ENCODE measurements at regions not wholly inside any gene's neighbourhood (a gene's known extent, or its start where the extent isn't known, plus 50 kb on each side); places are given as distances from the start of the nearest gene placed in this dataset.

- TF ChIP-seq, protein P1, sequence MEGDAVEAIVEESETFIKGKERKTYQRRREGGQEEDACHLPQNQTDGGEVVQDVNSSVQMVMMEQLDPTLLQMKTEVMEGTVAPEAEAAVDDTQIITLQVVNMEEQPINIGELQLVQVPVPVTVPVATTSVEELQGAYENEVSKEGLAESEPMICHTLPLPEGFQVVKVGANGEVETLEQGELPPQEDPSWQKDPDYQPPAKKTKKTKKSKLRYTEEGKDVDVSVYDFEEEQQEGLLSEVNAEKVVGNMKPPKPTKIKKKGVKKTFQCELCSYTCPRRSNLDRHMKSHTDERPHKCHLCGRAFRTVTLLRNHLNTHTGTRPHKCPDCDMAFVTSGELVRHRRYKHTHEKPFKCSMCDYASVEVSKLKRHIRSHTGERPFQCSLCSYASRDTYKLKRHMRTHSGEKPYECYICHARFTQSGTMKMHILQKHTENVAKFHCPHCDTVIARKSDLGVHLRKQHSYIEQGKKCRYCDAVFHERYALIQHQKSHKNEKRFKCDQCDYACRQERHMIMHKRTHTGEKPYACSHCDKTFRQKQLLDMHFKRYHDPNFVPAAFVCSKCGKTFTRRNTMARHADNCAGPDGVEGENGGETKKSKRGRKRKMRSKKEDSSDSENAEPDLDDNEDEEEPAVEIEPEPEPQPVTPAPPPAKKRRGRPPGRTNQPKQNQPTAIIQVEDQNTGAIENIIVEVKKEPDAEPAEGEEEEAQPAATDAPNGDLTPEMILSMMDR (conservative IDR thresholded peaks at IDR 0.05; ENCODE audit: low read depth in 2 of 2): no peak
- TF ChIP-seq EZH2phosphoT487 (IDR thresholded peaks at IDR 0.05; ENCODE audit: unreplicated experiment): no peak
- TF ChIP-seq CREB1 (CRISPR knock-in tag; IDR thresholded peaks at IDR 0.05; ENCODE audit: low read depth): no peak
- TF ChIP-seq EZH2 (IDR thresholded peaks at IDR 0.05; ENCODE audit: low read depth, unreplicated experiment): no peak
- TF ChIP-seq REST (IDR thresholded peaks at IDR 0.05; ENCODE audit: unreplicated experiment): no peak
- TF ChIP-seq NANOG (IDR thresholded peaks at IDR 0.05; ENCODE audit: borderline replicate concordance): no peak
- no peak for TF ChIP-seq POLR2AphosphoS5 (IDR thresholded peaks at IDR 0.05; ENCODE audit: low read depth)
Measured at GRCh38 chr2:221747289-221747972, 175.3 kb upstream of the EPHA4 start.
